Mesenchymal stem cell (in vitro differentiated cells and primary cell): ENCODE measurements at regions not wholly inside any gene's neighbourhood (a gene's known extent, or its start where the extent isn't known, plus 50 kb on each side); places are given as distances from the start of the nearest gene placed in this dataset.

Experiments used
- DNase-seq: peaks from one replicate; pipeline ENCODE4 v3.0.0-alpha.2; 2013
- H2AFZ ChIP-seq: one replicate; pipeline ENCODE4 v1.6.1; 2013; ENCODE audit warnings: low read depth, mild to moderate bottlenecking, control low read depth, inconsistent platforms, low read length, moderate library complexity
- H2AK5ac ChIP-seq: 2 replicates; pipeline ENCODE4 v1.6.1; 2013; ENCODE audit warnings: low read length, moderate library complexity, mild to moderate bottlenecking, inconsistent platforms; ENCODE audit not compliant: severe bottlenecking
- H2BK120ac ChIP-seq: one replicate; pipeline ENCODE4 v1.6.1; 2013; ENCODE audit warnings: low read depth, mild to moderate bottlenecking, inconsistent platforms, low read length, moderate library complexity
- H2BK12ac ChIP-seq, 2 experiments: one replicate each; pipeline ENCODE4 v1.6.1; 2013; ENCODE audit warnings: inconsistent platforms in 2 of 2, low read length in 2 of 2, mild to moderate bottlenecking in 2 of 2, moderate library complexity in 2 of 2, control low read depth in 1 of 2
- H2BK15ac ChIP-seq: one replicate; pipeline ENCODE4 v1.6.1; 2013; ENCODE audit warnings: mild to moderate bottlenecking, low read depth, inconsistent platforms; ENCODE audit not compliant: poor library complexity, severe bottlenecking
- H2BK5ac ChIP-seq: 2 replicates; pipeline ENCODE4 v1.6.1; 2013; ENCODE audit warnings: low read depth, mild to moderate bottlenecking, low read length, control low read depth, inconsistent platforms; ENCODE audit not compliant: poor library complexity, severe bottlenecking
- H3K14ac ChIP-seq, 2 experiments: one replicate each; pipeline ENCODE4 v1.6.1; 2013; ENCODE audit warnings: inconsistent platforms in 2 of 2, low read length in 2 of 2, control low read depth in 1 of 2, mild to moderate bottlenecking in 1 of 2, moderate library complexity in 1 of 2
- H3K18ac ChIP-seq, 2 experiments: one replicate each; pipeline ENCODE4 v1.6.1; 2013; ENCODE audit warnings: inconsistent platforms in 2 of 2, low read length in 2 of 2, control low read depth in 1 of 2, low read depth in 1 of 2, mild to moderate bottlenecking in 1 of 2
- H3K23ac ChIP-seq, 2 experiments: one replicate each; pipeline ENCODE4 v1.6.1; 2013; ENCODE audit warnings: inconsistent platforms in 2 of 2, low read length in 2 of 2, mild to moderate bottlenecking in 2 of 2, moderate library complexity in 2 of 2, control low read depth in 1 of 2
- H3K27ac ChIP-seq: 2 replicates; pipeline ENCODE4 v1.5.1; 2013; ENCODE audit warnings: mild to moderate bottlenecking, moderate library complexity, low read length, control low read depth, inconsistent platforms; ENCODE audit not compliant: poor library complexity, severe bottlenecking
- H3K27me3 ChIP-seq, 2 experiments: 2 replicates each; pipeline versions ENCODE4 v1.6.1 to v1.7.0; 2013; ENCODE audit warnings: low read length in 2 of 2, mild to moderate bottlenecking in 2 of 2, moderate library complexity in 2 of 2, control low read depth in 1 of 2, inconsistent platforms in 1 of 2; ENCODE audit not compliant: control insufficient read depth in 1 of 2, insufficient read depth in 1 of 2
- H3K36me3 ChIP-seq, 2 experiments: 2 replicates each; pipeline versions ENCODE4 v1.6.1 to v1.7.0; 2013; ENCODE audit warnings: low read length in 2 of 2, control low read depth in 1 of 2, inconsistent platforms in 1 of 2, low read depth in 1 of 2, mild to moderate bottlenecking in 1 of 2; ENCODE audit not compliant: insufficient read depth in 2 of 2, control insufficient read depth in 1 of 2
- H3K4ac ChIP-seq, 2 experiments: one replicate each; pipeline ENCODE4 v1.6.1; 2013; ENCODE audit warnings: inconsistent platforms in 2 of 2, low read length in 2 of 2, mild to moderate bottlenecking in 2 of 2, moderate library complexity in 2 of 2, control low read depth in 1 of 2, low read depth in 1 of 2
- H3K4me1 ChIP-seq: 2 replicates; pipeline ENCODE4 v1.6.1; 2013; ENCODE audit warnings: low read depth, low read length, control low read depth; ENCODE audit not compliant: control insufficient read depth, insufficient read depth
- H3K4me2 ChIP-seq: 2 replicates; pipeline ENCODE4 v1.6.1; 2013; ENCODE audit warnings: low read length, mild to moderate bottlenecking, inconsistent platforms; ENCODE audit not compliant: poor library complexity, severe bottlenecking
- H3K4me3 ChIP-seq, 2 experiments: 2 replicates each; pipeline versions ENCODE4 v1.5.1 to v1.7.0; 2013; ENCODE audit warnings: low read length in 2 of 2, mild to moderate bottlenecking in 2 of 2, control low read depth in 1 of 2, low read depth in 1 of 2; ENCODE audit not compliant: insufficient read depth in 1 of 2
- H3K79me1 ChIP-seq: replicated peaks from 2 replicates; pipeline ENCODE4 v1.6.1; 2013; ENCODE audit warnings: mild to moderate bottlenecking, control low read depth, low read length, inconsistent platforms; ENCODE audit not compliant: poor library complexity, severe bottlenecking
- H3K9ac ChIP-seq: 2 replicates; pipeline ENCODE4 v1.7.0; 2013; ENCODE audit warnings: mild to moderate bottlenecking, low read length, moderate library complexity
- H3K9me3 ChIP-seq: 2 replicates; pipeline ENCODE4 v1.7.0; 2013; ENCODE audit warnings: mild to moderate bottlenecking, low read length; ENCODE audit not compliant: control insufficient read depth
- H4K8ac ChIP-seq: one replicate; pipeline ENCODE4 v1.6.1; 2013; ENCODE audit warnings: inconsistent platforms, mild to moderate bottlenecking, low read length, moderate library complexity
- H4K91ac ChIP-seq: one replicate; pipeline ENCODE4 v1.6.1; 2013; ENCODE audit warnings: mild to moderate bottlenecking, low read length, inconsistent platforms
- WGBS: methylation state at CpG from one replicate; pipeline ENCODE4 v1.1.7; 2013; ENCODE audit warnings: mixed read lengths; 5-methylcytosine and 5-hydroxymethylcytosine counted together

GRCh38 chr3:59463253-59463652, 413.4 kb upstream of the CFAP20DC start:
- H3K18ac ChIP-seq, result no peak overlapping the region
- no peaks in the 10 kb centered on the region for H3K9me3 ChIP-seq
- DNase-seq, result no peak

DNA sequence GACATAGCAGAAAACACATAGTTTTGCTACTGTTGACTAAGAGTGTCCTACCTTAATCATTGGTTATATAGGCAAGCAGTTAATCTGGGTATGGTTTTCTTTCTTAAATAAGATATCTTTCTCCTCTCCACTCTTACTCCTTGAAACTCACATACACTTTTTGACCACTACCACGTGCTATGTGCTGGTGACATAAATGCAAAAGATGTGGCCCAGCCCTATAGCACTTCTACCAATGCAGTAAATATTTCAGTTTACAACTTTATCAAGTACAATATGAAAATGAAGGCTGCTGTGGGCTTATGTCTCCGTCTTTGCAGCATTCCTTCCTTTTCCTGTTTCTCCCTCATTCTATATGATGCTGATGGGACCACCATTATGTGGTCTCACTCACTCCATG, 410.2 kb upstream of the CFAP20DC start:
- no peak for DNase-seq
- Histone ChIP-seq H2AK5ac (no peak overlapping the region), H4K91ac (no peak overlapping the region), H2BK120ac (no peak overlapping the region), H3K79me1 (no peaks in the 10 kb centered on the region), H3K18ac (no peak overlapping the region), H3K4me1 (no peaks in the 10 kb centered on the region), H3K9ac (no peak overlapping the region), H2BK5ac (no peak overlapping the region), H2AFZ (no peak overlapping the region), H2BK12ac (no peak overlapping the region), H3K9me3 (no peaks in the 10 kb centered on the region), H3K4me2 (no peak overlapping the region), H3K27me3 (peaks cover 0 to 3% of the 10 kb centered on the region in 2 experiments), H3K27ac (no peak overlapping the region), H3K4me3 (no peak overlapping the region), H4K8ac (no peak overlapping the region), H3K36me3 (no peaks in the 10 kb centered on the region), H3K23ac (no peak overlapping the region), H2BK15ac (no peak overlapping the region), H3K14ac (no peak overlapping the region), H3K4ac (no peak overlapping the region)
- WGBS, result 66% methylated on average over 2 of the region's 2 CpGs

More at GRCh38 chr3:59463253-59463652, 413.4 kb upstream of the CFAP20DC start:
- WGBS, result 80% methylated on average over 5 of the region's 5 CpGs
- H4K91ac ChIP-seq, result no peak overlapping the region
- H3K23ac ChIP-seq, result no peak overlapping the region
- H2AK5ac ChIP-seq, result no peak overlapping the region
- H3K4me2 ChIP-seq, result no peak overlapping the region
- no peak overlapping the region for H4K8ac ChIP-seq
- H3K14ac ChIP-seq, result no peak overlapping the region
- H3K4me3 ChIP-seq, result no peak overlapping the region
- no peak overlapping the region for H2AFZ ChIP-seq
- no peaks in the 10 kb centered on the region for H3K79me1 ChIP-seq
- no peaks in the 10 kb centered on the region for H3K4me1 ChIP-seq
- H3K36me3 ChIP-seq, result no peaks in the 10 kb centered on the region
- H3K9ac ChIP-seq, result no peak overlapping the region
- no peak overlapping the region for H2BK5ac ChIP-seq
- no peaks in the 10 kb centered on the region for H3K27me3 ChIP-seq
- no peak overlapping the region for H3K27ac ChIP-seq
- no peak overlapping the region for H2BK12ac ChIP-seq
- H3K4ac ChIP-seq, result no peak overlapping the region
- no peak overlapping the region for H2BK15ac ChIP-seq
- H2BK120ac ChIP-seq, result no peak overlapping the region

GRCh38 chr3:59456852-59457485, 407.1 kb upstream of the CFAP20DC start:
- Histone ChIP-seq H2BK120ac (no peak overlapping the region), H3K4me2 (no peak overlapping the region), H2AFZ (no peak overlapping the region), H3K23ac (no peak overlapping the region), H3K27me3 (peaks cover 0 to 3% of the 10 kb centered on the region in 2 experiments), H3K4ac (no peak overlapping the region), H3K79me1 (no peaks in the 10 kb centered on the region), H2BK5ac (no peak overlapping the region), H3K4me3 (no peak overlapping the region), H3K18ac (no peak overlapping the region), H2BK12ac (no peak overlapping the region), H3K9ac (no peak overlapping the region), H2BK15ac (no peak overlapping the region), H4K91ac (no peak overlapping the region), H3K27ac (no peak overlapping the region), H3K9me3 (no peaks in the 10 kb centered on the region), H3K36me3 (no peaks in the 10 kb centered on the region), H3K4me1 (no peaks in the 10 kb centered on the region), H3K14ac (peak overlapping the region in 1 of 2 experiments; percentile 12), H2AK5ac (no peak overlapping the region), H4K8ac (no peak overlapping the region)
- 74% methylated on average over 6 of the region's 7 CpGs for WGBS
- no peak for DNase-seq

DNA sequence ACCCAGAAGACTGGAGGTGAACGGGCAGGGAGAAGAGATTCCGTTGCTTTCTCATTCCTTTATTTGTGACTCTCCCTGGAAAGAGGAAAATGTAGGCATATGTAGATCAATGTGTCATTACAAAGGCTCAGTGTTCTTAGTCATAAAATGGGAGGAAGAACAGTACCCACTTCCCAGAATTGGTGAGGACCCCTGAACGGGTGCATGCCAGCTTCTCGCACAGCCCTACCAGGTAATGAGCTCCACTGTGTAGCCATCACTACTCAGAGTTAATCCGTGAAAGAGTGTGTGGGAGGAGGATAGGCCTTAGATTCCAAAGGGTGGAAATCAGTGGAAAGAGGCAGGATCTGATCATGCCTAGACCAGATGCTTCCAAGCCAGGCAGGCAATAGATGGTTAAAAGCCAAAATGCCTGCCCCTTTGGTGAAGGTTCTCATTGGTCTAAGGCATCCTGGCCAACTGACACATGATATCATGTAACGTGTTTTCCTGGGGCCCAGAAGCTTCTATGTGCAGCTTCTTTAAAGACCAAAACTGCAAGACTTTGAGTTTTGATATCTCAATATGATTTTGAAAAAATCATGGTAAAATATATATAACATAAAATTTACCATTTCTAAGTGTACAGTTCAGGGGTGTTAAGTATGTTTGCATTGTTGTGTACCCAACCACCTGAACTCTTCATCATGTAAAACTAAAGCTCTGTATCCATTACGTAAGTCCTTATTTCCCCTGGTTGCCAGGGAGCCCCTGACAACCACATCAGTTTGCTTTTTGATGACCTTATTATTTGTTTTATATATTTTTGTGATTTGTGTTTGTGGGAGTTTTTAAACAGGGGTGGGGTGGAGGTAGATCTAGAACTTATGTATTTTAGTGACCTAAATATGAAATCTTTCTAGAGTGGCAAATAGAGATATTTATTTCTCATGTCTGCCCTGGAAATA, 402.2 kb upstream of the CFAP20DC start:
- H3K36me3 ChIP-seq, result no peaks in the 10 kb centered on the region
- no peak overlapping the region for H3K9ac ChIP-seq
- peak overlapping the region in 1 of 2 experiments; percentile 33 for H3K4ac ChIP-seq
- H3K18ac ChIP-seq, result no peak overlapping the region
- no peak overlapping the region for H2BK15ac ChIP-seq
- H2AK5ac ChIP-seq, result no peak overlapping the region
- no peak overlapping the region for H3K4me2 ChIP-seq
- no peak overlapping the region for H2BK5ac ChIP-seq
- no peak overlapping the region for H3K27ac ChIP-seq
- no peak overlapping the region for H2AFZ ChIP-seq
- no peak overlapping the region for H4K91ac ChIP-seq
- WGBS, result 86% methylated on average over 5 of the region's 7 CpGs
- H3K4me3 ChIP-seq, result no peak overlapping the region
- H3K14ac ChIP-seq, result no peak overlapping the region
- H3K9me3 ChIP-seq, result no peaks in the 10 kb centered on the region
- DNase-seq, result no peak
- no peak overlapping the region for H2BK120ac ChIP-seq
- peaks cover 0 to 2% of the 10 kb centered on the region in 2 experiments for H3K27me3 ChIP-seq
- no peaks in the 10 kb centered on the region for H3K79me1 ChIP-seq
- no peak overlapping the region for H3K23ac ChIP-seq
- no peak overlapping the region for H4K8ac ChIP-seq
- peaks cover 3% of the 10 kb centered on the region for H3K4me1 ChIP-seq
- peak overlapping the region in 1 of 2 experiments; percentile 48 for H2BK12ac ChIP-seq
